HEK293 (cell line): ENCODE measurements at regions not wholly inside any gene's neighbourhood (a gene's known extent, or its start where the extent isn't known, plus 50 kb on each side); places are given as distances from the start of the nearest gene placed in this dataset.

Experiments
- CTCF ChIA-PET: fragments of 350-600 bp; formaldehyde crosslinking; extraction: SDS; loops from one replicate; lab custom pipeline; 2021; ENCODE audit warnings: antibody characterized with exemption; lab: Yijun Ruan, JAX
- POLR2A ChIA-PET: fragments of 300-600 bp; formaldehyde crosslinking; extraction: SDS; loops from one replicate; lab custom pipeline; 2020; ENCODE audit warnings: antibody characterized with exemption, inconsistent platforms; lab: Yijun Ruan, JAX
- H3K27ac ChIP-seq: fragments of 200-500 bp; sonication (Bioruptor generic); 2 replicates; pipeline ENCODE4 v1.5.1; 2014; ENCODE audit warnings: low read depth, low read length, control low read depth, inconsistent platforms; ENCODE audit errors: extremely low read depth
- H3K36me3 ChIP-seq, 2 experiments: fragments of 200-500 bp in 1 of 2; sonication (Bioruptor generic) in 1 of 2; 1 replicate in 1 of 2; 2 replicates in 1 of 2; pipeline ENCODE4 v1.5.1; 2014 to 2017; ENCODE audit warnings: inconsistent platforms in 2 of 2, low read length in 2 of 2; ENCODE audit not compliant: control insufficient read depth in 2 of 2, insufficient read depth in 1 of 2
- H3K4me1 ChIP-seq: fragments of 200-500 bp; sonication (Bioruptor generic); 2 replicates; pipeline ENCODE4 v1.5.1; 2014; ENCODE audit warnings: mild to moderate bottlenecking, low read length, inconsistent platforms; ENCODE audit not compliant: control insufficient read depth, insufficient read depth
- H3K4me3 ChIP-seq: 2 replicates; pipeline ENCODE4 v1.5.1; 2011; ENCODE audit warnings: low read depth, mild to moderate bottlenecking, control low read depth, low read length, moderate library complexity
- H3K9me3 ChIP-seq: fragments of 200-500 bp; sonication (Bioruptor generic); 2 replicates; pipeline ENCODE4 v1.5.1; 2014; ENCODE audit warnings: low read depth, low read length, inconsistent platforms; ENCODE audit not compliant: control insufficient read depth, insufficient read depth
- EGR2 ChIP-seq: fragments of 450-650 bp; formaldehyde crosslinking; IDR thresholded peaks from 2 replicates; pipeline ENCODE4 v1.5.1; 2016; ENCODE audit warnings: low read depth, missing biosample characterization, missing genetic modification characterization
- GLI2 ChIP-seq: fragments of 450-650 bp; formaldehyde crosslinking; IDR thresholded peaks from 2 replicates; pipeline ENCODE4; 2017; ENCODE audit warnings: missing biosample characterization, missing genetic modification characterization, low read depth, borderline replicate concordance
- GLIS2 ChIP-seq: fragments of 450-650 bp; formaldehyde crosslinking; IDR thresholded peaks from 2 replicates; pipeline ENCODE4 v1.5.1; 2016; ENCODE audit warnings: missing biosample characterization, missing genetic modification characterization
- PRDM1 ChIP-seq: fragments of 450-650 bp; formaldehyde crosslinking; IDR thresholded peaks from 2 replicates; pipeline ENCODE4; 2016; ENCODE audit warnings: missing biosample characterization, missing genetic modification characterization
- ZBTB8A ChIP-seq: fragments of 450-650 bp; formaldehyde crosslinking; IDR thresholded peaks from 2 replicates; pipeline ENCODE4 v1.5.1; 2016; ENCODE audit warnings: missing biosample characterization, missing genetic modification characterization
- ZFP3 ChIP-seq: fragments of 450-650 bp; formaldehyde crosslinking; IDR thresholded peaks from 2 replicates; pipeline ENCODE4 v1.5.1; 2016; ENCODE audit warnings: low read depth, missing biosample characterization, missing genetic modification characterization
- ZFP41 ChIP-seq: fragments of 450-650 bp; formaldehyde crosslinking; IDR thresholded peaks from 2 replicates; pipeline ENCODE4 v1.5.1; 2016; ENCODE audit warnings: missing biosample characterization, missing genetic modification characterization, borderline replicate concordance
- ZNF114 ChIP-seq: fragments of 450-650 bp; formaldehyde crosslinking; IDR thresholded peaks from 2 replicates; pipeline ENCODE4 v1.5.0; 2017; ENCODE audit warnings: missing biosample characterization, missing genetic modification characterization
- ZNF140 ChIP-seq: fragments of 450-650 bp; formaldehyde crosslinking; IDR thresholded peaks from 2 replicates; pipeline ENCODE4 v1.5.1; 2016; ENCODE audit warnings: missing biosample characterization, missing genetic modification characterization
- ZNF184 ChIP-seq: fragments of 450-650 bp; IDR thresholded peaks from 2 replicates; pipeline ENCODE4 v1.5.1; 2018; ENCODE audit warnings: missing biosample characterization, mild to moderate bottlenecking, missing genetic modification characterization
- ZNF394 ChIP-seq: fragments of 450-650 bp; formaldehyde crosslinking; IDR thresholded peaks from 2 replicates; pipeline ENCODE4 v1.5.1; 2016; ENCODE audit warnings: missing biosample characterization, missing genetic modification characterization, mild to moderate bottlenecking, moderate library complexity, borderline replicate concordance
- ZNF48 ChIP-seq: fragments of 450-650 bp; formaldehyde crosslinking; IDR thresholded peaks from 2 replicates; pipeline ENCODE4 v1.5.1; 2016; ENCODE audit warnings: missing biosample characterization, missing genetic modification characterization
- ZNF555 ChIP-seq: fragments of 450-650 bp; formaldehyde crosslinking; conservative IDR thresholded peaks from 2 replicates; pipeline ENCODE4 v1.5.1; 2017; ENCODE audit warnings: missing biosample characterization, mild to moderate bottlenecking, missing genetic modification characterization, inconsistent platforms
- ZNF571 ChIP-seq: fragments of 450-650 bp; formaldehyde crosslinking; IDR thresholded peaks from 2 replicates; pipeline ENCODE4 v1.5.0; 2017; ENCODE audit warnings: missing biosample characterization, missing genetic modification characterization
- ZNF623 ChIP-seq: fragments of 450-650 bp; formaldehyde crosslinking; IDR thresholded peaks from 2 replicates; pipeline ENCODE4 v1.5.1; 2016; ENCODE audit warnings: missing biosample characterization, missing genetic modification characterization
- ZNF658 ChIP-seq: fragments of 450-650 bp; formaldehyde crosslinking; IDR thresholded peaks from 2 replicates; pipeline ENCODE4; 2016; ENCODE audit warnings: missing biosample characterization, missing genetic modification characterization
- ZNF76 ChIP-seq: fragments of 450-650 bp; formaldehyde crosslinking; IDR thresholded peaks from 2 replicates; pipeline ENCODE4; 2016; ENCODE audit warnings: low read depth, missing biosample characterization, missing genetic modification characterization, borderline replicate concordance
- TF ChIP-seq, protein P1 (sequence below): fragments of 450-650 bp; formaldehyde crosslinking; IDR thresholded peaks from 2 replicates; pipeline ENCODE4 v1.5.1; 2016; ENCODE audit warnings: missing biosample characterization, missing genetic modification characterization
- TF ChIP-seq, protein P2 (sequence below): fragments of 450-650 bp; formaldehyde crosslinking; IDR thresholded peaks from 2 replicates; pipeline ENCODE4 v1.5.1; 2016; ENCODE audit warnings: missing biosample characterization, missing genetic modification characterization
- TF ChIP-seq, protein P3 (sequence below): fragments of 450-650 bp; formaldehyde crosslinking; conservative IDR thresholded peaks from 2 replicates; pipeline ENCODE4 v1.5.1; 2016; ENCODE audit warnings: low read depth, missing biosample characterization, missing genetic modification characterization
- TF ChIP-seq, protein P4 (sequence below): fragments of 450-650 bp; formaldehyde crosslinking; IDR thresholded peaks from 2 replicates; pipeline ENCODE4; 2016; ENCODE audit warnings: missing biosample characterization, missing genetic modification characterization
- TF ChIP-seq, protein P5 (sequence below): fragments of 450-650 bp; formaldehyde crosslinking; conservative IDR thresholded peaks from 2 replicates; pipeline ENCODE4 v1.5.1; 2016; ENCODE audit warnings: low read depth, missing biosample characterization, missing genetic modification characterization

DNA sequence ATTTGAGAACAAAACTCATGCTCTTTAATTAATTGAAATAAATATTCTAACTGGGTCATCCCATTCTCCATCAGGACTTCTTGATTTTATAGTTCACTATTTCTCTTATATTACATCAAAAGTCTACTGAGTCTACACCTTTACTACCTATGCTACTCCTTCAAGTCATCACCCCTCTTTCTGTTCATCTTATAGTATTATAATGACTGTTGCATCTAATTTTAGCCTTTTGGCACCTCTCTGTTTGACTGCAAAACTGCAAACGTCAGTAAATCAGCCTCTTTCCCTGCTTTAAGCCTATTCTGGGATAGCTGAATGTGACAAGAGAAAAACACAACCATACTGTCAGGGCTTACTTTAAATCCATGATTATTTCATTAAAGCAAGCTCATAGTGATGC, 639.1 kb downstream of the GABRG1 start:
- Histone ChIP-seq H3K36me3 (no peaks in the 10 kb centered on the region), H3K27ac (no peak overlapping the region), H3K9me3 (no peaks in the 10 kb centered on the region), H3K4me1 (no peaks in the 10 kb centered on the region), H3K4me3 (no peak overlapping the region)
- POLR2A ChIA-PET = no interaction called here
- TF ChIP-seq GLI2 (no peak), ZNF658 (tag by site-specific recombination) (no peak), PRDM1 (tag by site-specific recombination) (no peak), ZFP3 (no peak), EGR2 (tag by site-specific recombination) (no peak), ZNF394 (tag by site-specific recombination) (no peak), ZNF114 (tag by site-specific recombination) (no peak), GLIS2 (tag by site-specific recombination) (no peak), ZNF571 (tag by site-specific recombination) (no peak), ZFP41 (tag by site-specific recombination) (no peak), ZNF76 (tag by site-specific recombination) (no peak), ZBTB8A (tag by site-specific recombination) (no peak), ZNF48 (tag by site-specific recombination) (no peak), ZNF184 (tag by site-specific recombination) (no peak)
- TF ChIP-seq, protein P1, sequence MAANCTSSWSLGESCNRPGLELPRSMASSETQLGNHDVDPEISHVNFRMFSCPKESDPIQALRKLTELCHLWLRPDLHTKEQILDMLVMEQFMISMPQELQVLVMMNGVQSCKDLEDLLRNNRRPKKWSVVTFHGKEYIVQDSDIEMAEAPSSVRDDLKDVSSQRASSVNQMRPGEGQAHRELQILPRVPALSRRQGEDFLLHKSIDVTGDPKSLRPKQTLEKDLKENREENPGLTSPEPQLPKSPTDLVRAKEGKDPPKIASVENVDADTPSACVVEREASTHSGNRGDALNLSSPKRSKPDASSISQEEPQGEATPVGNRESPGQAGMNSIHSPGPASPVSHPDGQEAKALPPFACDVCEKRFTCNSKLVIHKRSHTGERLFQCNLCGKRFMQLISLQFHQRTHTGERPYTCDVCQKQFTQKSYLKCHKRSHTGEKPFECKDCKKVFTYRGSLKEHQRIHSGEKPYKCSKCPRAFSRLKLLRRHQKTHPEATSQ (tag by site-specific recombination) = no peak
- TF ChIP-seq, protein P2, sequence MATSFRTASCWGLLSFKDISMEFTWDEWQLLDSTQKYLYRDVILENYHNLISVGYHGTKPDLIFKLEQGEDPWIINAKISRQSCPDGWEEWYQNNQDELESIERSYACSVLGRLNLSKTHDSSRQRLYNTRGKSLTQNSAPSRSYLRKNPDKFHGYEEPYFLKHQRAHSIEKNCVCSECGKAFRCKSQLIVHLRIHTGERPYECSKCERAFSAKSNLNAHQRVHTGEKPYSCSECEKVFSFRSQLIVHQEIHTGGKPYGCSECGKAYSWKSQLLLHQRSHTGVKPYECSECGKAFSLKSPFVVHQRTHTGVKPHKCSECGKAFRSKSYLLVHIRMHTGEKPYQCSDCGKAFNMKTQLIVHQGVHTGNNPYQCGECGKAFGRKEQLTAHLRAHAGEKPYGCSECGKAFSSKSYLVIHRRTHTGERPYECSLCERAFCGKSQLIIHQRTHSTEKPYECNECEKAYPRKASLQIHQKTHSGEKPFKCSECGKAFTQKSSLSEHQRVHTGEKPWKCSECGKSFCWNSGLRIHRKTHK (tag by site-specific recombination) = no peak
- CTCF ChIA-PET = no interaction called here

DNA sequence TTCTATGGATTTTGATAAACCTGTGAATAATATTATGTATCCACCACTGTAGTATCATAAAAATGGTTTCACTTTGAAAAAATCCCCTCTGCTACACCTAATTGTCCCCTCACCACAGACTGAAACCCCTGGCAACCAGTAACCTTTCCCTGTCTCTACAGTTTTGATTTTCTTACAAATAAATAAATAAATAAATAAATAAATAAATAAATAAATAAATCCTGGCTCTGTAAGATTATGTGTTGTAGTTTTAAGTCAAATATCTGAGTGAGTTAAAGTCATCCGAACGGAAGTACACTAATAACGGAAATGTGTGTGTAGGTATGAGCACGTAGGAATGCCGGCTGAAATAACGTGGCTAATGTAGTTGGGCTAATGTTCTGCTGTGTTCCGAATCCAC, 641.5 kb downstream of the GABRG1 start:
- ChIA-PET POLR2A (no interaction called here), CTCF (no interaction called here)
- H3K36me3 ChIP-seq = no peaks in the 10 kb centered on the region
- H3K4me1 ChIP-seq = no peaks in the 10 kb centered on the region
- H3K9me3 ChIP-seq = no peaks in the 10 kb centered on the region
- H3K4me3 ChIP-seq = no peak overlapping the region
- H3K27ac ChIP-seq = no peak overlapping the region
- TF ChIP-seq ZNF623 (peak; percentile 45), ZNF555 (peak; percentile 56), ZBTB8A (tag by site-specific recombination) (peak; percentile 43; the same call in 1 of the 2 replicates), ZNF140 (tag by site-specific recombination) (peak; percentile 52; the same call in 1 of the 2 replicates)
- TF ChIP-seq, protein P3, sequence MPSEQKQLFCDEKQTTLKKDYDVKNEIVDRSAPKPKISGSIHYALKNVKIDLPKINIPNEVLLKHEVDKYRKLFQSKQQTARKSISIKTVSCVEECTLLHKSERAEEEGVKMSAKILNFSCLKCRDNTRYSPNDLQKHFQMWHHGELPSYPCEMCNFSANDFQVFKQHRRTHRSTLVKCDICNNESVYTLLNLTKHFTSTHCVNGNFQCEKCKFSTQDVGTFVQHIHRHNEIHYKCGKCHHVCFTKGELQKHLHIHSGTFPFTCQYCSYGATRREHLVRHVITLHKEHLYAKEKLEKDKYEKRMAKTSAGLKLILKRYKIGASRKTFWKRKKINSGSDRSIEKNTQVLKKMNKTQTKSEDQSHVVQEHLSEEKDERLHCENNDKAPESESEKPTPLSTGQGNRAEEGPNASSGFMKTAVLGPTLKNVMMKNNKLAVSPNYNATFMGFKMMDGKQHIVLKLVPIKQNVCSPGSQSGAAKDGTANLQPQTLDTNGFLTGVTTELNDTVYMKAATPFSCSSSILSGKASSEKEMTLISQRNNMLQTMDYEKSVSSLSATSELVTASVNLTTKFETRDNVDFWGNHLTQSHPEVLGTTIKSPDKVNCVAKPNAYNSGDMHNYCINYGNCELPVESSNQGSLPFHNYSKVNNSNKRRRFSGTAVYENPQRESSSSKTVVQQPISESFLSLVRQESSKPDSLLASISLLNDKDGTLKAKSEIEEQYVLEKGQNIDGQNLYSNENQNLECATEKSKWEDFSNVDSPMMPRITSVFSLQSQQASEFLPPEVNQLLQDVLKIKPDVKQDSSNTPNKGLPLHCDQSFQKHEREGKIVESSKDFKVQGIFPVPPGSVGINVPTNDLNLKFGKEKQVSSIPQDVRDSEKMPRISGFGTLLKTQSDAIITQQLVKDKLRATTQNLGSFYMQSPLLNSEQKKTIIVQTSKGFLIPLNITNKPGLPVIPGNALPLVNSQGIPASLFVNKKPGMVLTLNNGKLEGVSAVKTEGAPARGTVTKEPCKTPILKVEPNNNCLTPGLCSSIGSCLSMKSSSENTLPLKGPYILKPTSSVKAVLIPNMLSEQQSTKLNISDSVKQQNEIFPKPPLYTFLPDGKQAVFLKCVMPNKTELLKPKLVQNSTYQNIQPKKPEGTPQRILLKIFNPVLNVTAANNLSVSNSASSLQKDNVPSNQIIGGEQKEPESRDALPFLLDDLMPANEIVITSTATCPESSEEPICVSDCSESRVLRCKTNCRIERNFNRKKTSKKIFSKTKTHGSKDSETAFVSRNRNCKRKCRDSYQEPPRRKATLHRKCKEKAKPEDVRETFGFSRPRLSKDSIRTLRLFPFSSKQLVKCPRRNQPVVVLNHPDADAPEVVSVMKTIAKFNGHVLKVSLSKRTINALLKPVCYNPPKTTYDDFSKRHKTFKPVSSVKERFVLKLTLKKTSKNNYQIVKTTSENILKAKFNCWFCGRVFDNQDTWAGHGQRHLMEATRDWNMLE (tag by site-specific recombination) = peak; percentile 73; the same call in 1 of the 2 replicates
- TF ChIP-seq, protein P4, sequence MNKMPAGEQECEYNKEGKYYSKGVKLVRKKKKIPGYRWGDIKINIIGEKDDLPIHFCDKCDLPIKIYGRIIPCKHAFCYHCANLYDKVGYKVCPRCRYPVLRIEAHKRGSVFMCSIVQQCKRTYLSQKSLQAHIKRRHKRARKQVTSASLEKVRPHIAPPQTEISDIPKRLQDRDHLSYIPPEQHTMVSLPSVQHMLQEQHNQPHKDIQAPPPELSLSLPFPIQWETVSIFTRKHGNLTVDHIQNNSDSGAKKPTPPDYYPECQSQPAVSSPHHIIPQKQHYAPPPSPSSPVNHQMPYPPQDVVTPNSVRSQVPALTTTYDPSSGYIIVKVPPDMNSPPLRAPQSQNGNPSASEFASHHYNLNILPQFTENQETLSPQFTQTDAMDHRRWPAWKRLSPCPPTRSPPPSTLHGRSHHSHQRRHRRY (tag by site-specific recombination) = no peak
- TF ChIP-seq, protein P5, sequence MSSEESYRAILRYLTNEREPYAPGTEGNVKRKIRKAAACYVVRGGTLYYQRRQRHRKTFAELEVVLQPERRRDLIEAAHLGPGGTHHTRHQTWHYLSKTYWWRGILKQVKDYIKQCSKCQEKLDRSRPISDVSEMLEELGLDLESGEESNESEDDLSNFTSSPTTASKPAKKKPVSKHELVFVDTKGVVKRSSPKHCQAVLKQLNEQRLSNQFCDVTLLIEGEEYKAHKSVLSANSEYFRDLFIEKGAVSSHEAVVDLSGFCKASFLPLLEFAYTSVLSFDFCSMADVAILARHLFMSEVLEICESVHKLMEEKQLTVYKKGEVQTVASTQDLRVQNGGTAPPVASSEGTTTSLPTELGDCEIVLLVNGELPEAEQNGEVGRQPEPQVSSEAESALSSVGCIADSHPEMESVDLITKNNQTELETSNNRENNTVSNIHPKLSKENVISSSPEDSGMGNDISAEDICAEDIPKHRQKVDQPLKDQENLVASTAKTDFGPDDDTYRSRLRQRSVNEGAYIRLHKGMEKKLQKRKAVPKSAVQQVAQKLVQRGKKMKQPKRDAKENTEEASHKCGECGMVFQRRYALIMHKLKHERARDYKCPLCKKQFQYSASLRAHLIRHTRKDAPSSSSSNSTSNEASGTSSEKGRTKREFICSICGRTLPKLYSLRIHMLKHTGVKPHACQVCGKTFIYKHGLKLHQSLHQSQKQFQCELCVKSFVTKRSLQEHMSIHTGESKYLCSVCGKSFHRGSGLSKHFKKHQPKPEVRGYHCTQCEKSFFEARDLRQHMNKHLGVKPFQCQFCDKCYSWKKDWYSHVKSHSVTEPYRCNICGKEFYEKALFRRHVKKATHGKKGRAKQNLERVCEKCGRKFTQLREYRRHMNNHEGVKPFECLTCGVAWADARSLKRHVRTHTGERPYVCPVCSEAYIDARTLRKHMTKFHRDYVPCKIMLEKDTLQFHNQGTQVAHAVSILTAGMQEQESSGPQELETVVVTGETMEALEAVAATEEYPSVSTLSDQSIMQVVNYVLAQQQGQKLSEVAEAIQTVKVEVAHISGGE = peak; percentile 59
